H1 (cell line): ENCODE measurements at regions not wholly inside any gene's neighbourhood (a gene's known extent, or its start where the extent isn't known, plus 50 kb on each side); places are given as distances from the start of the nearest gene placed in this dataset.

Source experiments
- CTCF ChIA-PET: fragments of 300-600 bp; sonication (Branson Sonifier 250); formaldehyde crosslinking; loops from one replicate; lab custom pipeline; 2021; ENCODE audit not compliant: partially characterized antibody; lab: Charles Lee
- POLR2A ChIA-PET: fragments of 300-600 bp; sonication (Branson Sonifier 250); formaldehyde crosslinking; loops from one replicate; lab custom pipeline; 2021; ENCODE audit warnings: inconsistent platforms; ENCODE audit not compliant: partially characterized antibody; lab: Charles Lee
- DNase-seq, 2 experiments: peaks; one replicate each; pipeline versions ENCODE4 v3.0.0 to v3.0.0-alpha.2; 2010 to 2022; ENCODE audit warnings: low spot score in 2 of 2, low read depth in 1 of 2, mixed read lengths in 1 of 2
- FAIRE-seq: peaks from 2 replicates; lab custom pipeline; 2011; peaks lifted over from hg19 to GRCh38; lab: Jason Lieb, UNC
- H2AFZ ChIP-seq: 2 replicates; pipeline ENCODE4 v1.8.1; 2012; ENCODE audit warnings: low read length, inconsistent platforms
- H2AK5ac ChIP-seq: 2 replicates; pipeline ENCODE4 v1.6.1; 2013; ENCODE audit warnings: low read depth, low read length
- H2BK120ac ChIP-seq: replicated peaks from 2 replicates; pipeline ENCODE3; 2013; ENCODE audit warnings: low read depth, low read length, inconsistent platforms
- H2BK12ac ChIP-seq: 2 replicates; pipeline ENCODE4 v1.6.1; 2013; ENCODE audit warnings: low read depth, low read length
- H2BK15ac ChIP-seq: 2 replicates; pipeline ENCODE4 v1.6.1; 2013; ENCODE audit warnings: low read length
- H2BK20ac ChIP-seq: 2 replicates; pipeline ENCODE4 v1.6.1; 2013; ENCODE audit warnings: low read length
- H2BK5ac ChIP-seq: 2 replicates; pipeline ENCODE4 v1.6.1; 2013; ENCODE audit warnings: low read depth, low read length
- H3K14ac ChIP-seq: 2 replicates; pipeline ENCODE4 v1.6.1; 2013; ENCODE audit warnings: inconsistent platforms; ENCODE audit not compliant: insufficient read length
- H3K18ac ChIP-seq: 2 replicates; pipeline ENCODE4 v1.6.1; 2013; ENCODE audit warnings: low read length; ENCODE audit errors: extremely low read depth
- H3K23ac ChIP-seq: 2 replicates; pipeline ENCODE4 v1.6.1; 2013; ENCODE audit warnings: inconsistent platforms; ENCODE audit not compliant: insufficient read length
- H3K23me2 ChIP-seq: 2 replicates; pipeline ENCODE4 v1.6.1; 2013; ENCODE audit warnings: low read depth, low read length
- H3K27ac ChIP-seq: 2 replicates; pipeline ENCODE4 v1.6.1; 2011; ENCODE audit warnings: low read depth, low read length, inconsistent platforms
- H3K27me3 ChIP-seq, 4 experiments: replicated peaks in 1 of 4; 1 replicate in 1 of 4; 2 replicates in 3 of 4; pipeline versions ENCODE4 v1.6.1 to v1.8.1; 2011 to 2013; ENCODE audit warnings: low read length in 3 of 4, mild to moderate bottlenecking in 3 of 4, inconsistent platforms in 2 of 4, mixed read lengths in 2 of 4, moderate library complexity in 1 of 4; ENCODE audit not compliant: control insufficient read depth in 3 of 4, insufficient read depth in 3 of 4; ENCODE audit errors: extremely low read depth in 1 of 4
- H3K36me3 ChIP-seq, 4 experiments: 2 replicates each; pipeline versions ENCODE4 v1.6.1 to v1.8.1; 2011 to 2013; ENCODE audit warnings: mild to moderate bottlenecking in 4 of 4, low read length in 3 of 4, moderate library complexity in 2 of 4, control low read depth in 1 of 4, inconsistent platforms in 1 of 4; ENCODE audit not compliant: insufficient read depth in 4 of 4, control insufficient read depth in 2 of 4
- H3K4ac ChIP-seq: replicated peaks from 2 replicates; pipeline ENCODE3; 2013; ENCODE audit warnings: low read length, low read depth, mixed read lengths, inconsistent platforms; ENCODE audit not compliant: insufficient read length
- H3K4me1 ChIP-seq, 4 experiments: replicated peaks in 1 of 4; 1 replicate in 1 of 4; 2 replicates in 3 of 4; pipeline versions ENCODE4 v1.6.1 to v1.8.1; 2011 to 2013; ENCODE audit warnings: low read length in 3 of 4, inconsistent platforms in 2 of 4, mixed read lengths in 1 of 4; ENCODE audit not compliant: insufficient read depth in 4 of 4, control insufficient read depth in 3 of 4
- H3K4me2 ChIP-seq, 2 experiments: 2 replicates each; pipeline versions ENCODE4 v1.6.1 to v1.8.1; 2011 to 2013; ENCODE audit warnings: low read depth in 2 of 2, low read length in 2 of 2, control low read depth in 1 of 2, inconsistent platforms in 1 of 2, mild to moderate bottlenecking in 1 of 2; ENCODE audit not compliant: insufficient read depth in 1 of 2
- H3K4me3 ChIP-seq, 4 experiments: fragments of 200-600, 300-600 bp in 1 of 4; sonication (generic), shearing (Covaris generic), sonication (Bioruptor Twin) in 1 of 4; 2 replicates each; pipeline versions ENCODE4 v1.5.1 to v1.8.1; 2011 to 2016; ENCODE audit warnings: low read length in 4 of 4, low read depth in 3 of 4, control low read depth in 2 of 4, inconsistent platforms in 2 of 4, mild to moderate bottlenecking in 2 of 4, mixed read lengths in 1 of 4, moderate library complexity in 1 of 4; ENCODE audit not compliant: insufficient read depth in 2 of 4; ENCODE audit errors: extremely low read depth in 1 of 4
- H3K56ac ChIP-seq: replicated peaks from 2 replicates; pipeline ENCODE3; 2013; ENCODE audit warnings: low read depth, mild to moderate bottlenecking, mixed read lengths, low read length, inconsistent platforms; ENCODE audit not compliant: insufficient read length
- H3K79me1 ChIP-seq: 2 replicates; pipeline ENCODE4 v1.6.1; 2013; ENCODE audit warnings: low read depth, low read length, control low read depth
- H3K79me2 ChIP-seq, 2 experiments: 2 replicates each; pipeline versions ENCODE4 v1.6.1 to v1.8.1; 2012 to 2013; ENCODE audit warnings: low read length in 2 of 2, mild to moderate bottlenecking in 2 of 2, inconsistent platforms in 1 of 2; ENCODE audit not compliant: insufficient read depth in 2 of 2, control insufficient read depth in 1 of 2
- H3K9ac ChIP-seq, 4 experiments: replicated peaks in 1 of 4; 1 replicate in 1 of 4; 2 replicates in 3 of 4; pipeline versions ENCODE4 v1.6.1 to v1.8.1; 2011 to 2013; ENCODE audit warnings: low read depth in 3 of 4, low read length in 3 of 4, control low read depth in 2 of 4, mild to moderate bottlenecking in 2 of 4, moderate library complexity in 2 of 4, inconsistent platforms in 1 of 4; ENCODE audit errors: extremely low read depth in 1 of 4
- H3K9me3 ChIP-seq, 2 experiments: 2 replicates each; pipeline versions ENCODE4 v1.6.1 to v1.8.1; 2012 to 2013; ENCODE audit warnings: mild to moderate bottlenecking in 2 of 2, moderate library complexity in 2 of 2, control low read depth in 1 of 2, inconsistent platforms in 1 of 2, low read depth in 1 of 2, low read length in 1 of 2, mixed read lengths in 1 of 2; ENCODE audit not compliant: insufficient read depth in 2 of 2
- H4K20me1 ChIP-seq, 2 experiments: replicated peaks in 1 of 2; 2 replicates each; pipeline versions ENCODE3 to v1.8.1; 2011 to 2013; ENCODE audit warnings: inconsistent platforms in 2 of 2, low read length in 2 of 2, mild to moderate bottlenecking in 1 of 2; ENCODE audit not compliant: insufficient read depth in 2 of 2, control insufficient read depth in 1 of 2
- H4K5ac ChIP-seq: 2 replicates; pipeline ENCODE4 v1.6.1; 2013; ENCODE audit warnings: low read length, low read depth, mixed read lengths, inconsistent platforms; ENCODE audit not compliant: insufficient read length
- H4K8ac ChIP-seq: 2 replicates; pipeline ENCODE4 v1.8.0; 2013; ENCODE audit warnings: mild to moderate bottlenecking, moderate library complexity, low read length, inconsistent platforms; ENCODE audit not compliant: insufficient read depth; ENCODE audit errors: extremely low read depth
- H4K91ac ChIP-seq: replicated peaks from 2 replicates; pipeline ENCODE3; 2013; ENCODE audit warnings: low read length, mixed read lengths, inconsistent platforms; ENCODE audit not compliant: insufficient read length
- CHD1 ChIP-seq: IDR thresholded peaks from 2 replicates; pipeline ENCODE4 v1.6.1; 2012; ENCODE audit warnings: low read depth, low read length, improper control_type of control experiment
- SP1 ChIP-seq: IDR thresholded peaks from 2 replicates; pipeline ENCODE4 v1.6.1; 2011; ENCODE audit warnings: low read depth, low read length
- ZNF274 ChIP-seq: IDR thresholded peaks from 2 replicates; pipeline ENCODE4 v1.7.0; 2012; ENCODE audit warnings: low read length, borderline replicate concordance; ENCODE audit errors: extremely low read depth
- WGBS, 2 experiments: shearing (Covaris generic) in 1 of 2; methylation state at CpG; one replicate each; pipeline versions ENCODE4 v1.1.6 to v1.1.7; 2013 to 2015; ENCODE audit warnings: low lambda C conversion rate in 2 of 2, mixed read lengths in 2 of 2, inconsistent platforms in 1 of 2, low coverage in 1 of 2, missing lambda C conversion rate in 1 of 2; ENCODE audit not compliant: insufficient replicate concordance in 2 of 2, insufficient coverage in 1 of 2, insufficient read length in 1 of 2; ENCODE audit errors: extremely low coverage in 1 of 2, missing lambda C conversion rate in 1 of 2; 5-methylcytosine and 5-hydroxymethylcytosine counted together

DNA sequence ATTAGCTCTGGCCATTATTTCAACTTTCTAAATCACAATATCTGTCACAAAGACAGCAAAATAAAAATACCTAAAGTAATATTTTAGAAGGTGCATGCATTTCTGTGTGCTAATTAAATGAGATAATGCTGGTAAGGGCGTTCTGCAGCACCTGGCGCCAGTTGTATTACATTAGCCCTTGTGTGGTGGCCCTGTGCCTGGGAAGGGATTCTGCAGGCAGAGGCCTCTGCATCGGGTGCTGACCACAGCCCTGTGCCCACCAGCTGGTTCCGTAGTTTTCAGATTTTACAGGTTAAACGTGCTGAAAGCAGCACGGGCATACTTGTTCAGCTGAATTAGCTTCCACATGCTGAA is 157.7 kb upstream of the PRKCQ start:
- TF ChIP-seq ZNF274 (no peak), SP1 (no peak), CHD1 (no peak)
- TF ChIP-seq, all 59 proteins: peak for 0
- Histone ChIP-seq H2AFZ (0 out of 2 replicates have a peak overlapping the region, but pooled peaks have one; percentile 45), H2BK12ac (peak overlapping the region; percentile 80; the same call in 1 of the 2 replicates), H3K4me3 (no peak overlapping the region), H3K4me2 (peak overlapping the region; percentile 11 to 34; a peak in 2 of 4 replicates), H3K27me3 (no peaks in the 10 kb centered on the region), H3K23ac (no peak overlapping the region), H3K4ac (no peak overlapping the region), H2BK20ac (peak overlapping the region; percentile 27; the same call in 1 of the 2 replicates), H4K5ac (no peak overlapping the region), H3K9ac (no peak overlapping the region), H2BK5ac (peak overlapping the region; percentile 27; the same call in 1 of the 2 replicates), H3K36me3 (no peaks in the 10 kb centered on the region), H3K9me3 (no peaks in the 10 kb centered on the region), H3K14ac (no peak overlapping the region), H2BK120ac (peak overlapping the region; percentile 57), H3K18ac (no peak overlapping the region), H4K8ac (no peak overlapping the region), H4K20me1 (no peaks in the 10 kb centered on the region), H3K23me2 (no peaks in the 10 kb centered on the region; the same call in 1 of the 2 replicates), H3K56ac (no peak overlapping the region), H2BK15ac (peak overlapping the region; percentile 6; the same call in 1 of the 2 replicates), H3K79me2 (no peaks in the 10 kb centered on the region), H4K91ac (peak overlapping the region; percentile 36), H3K79me1 (no peaks in the 10 kb centered on the region), H2AK5ac (no peak overlapping the region), H3K27ac (no peak overlapping the region), H3K4me1 (peaks cover 4 to 19% (median 14%) of the 10 kb centered on the region in 4 experiments)
- ChIA-PET CTCF (interaction anchor here (0.8 to 2.6 kb wide), 8 partner anchors 8 to 441 kb away, joined by 3 to 7 read pairs (median 4); no protein-coding TSS in a partner anchor), POLR2A (interaction anchor here (0.9 kb wide), 1 partner anchor 57 kb away, joined by 3 read pairs; no protein-coding TSS in a partner anchor)
- 70% methylated on average over 6 of the region's 6 CpGs; no CpG with 5 or more reads in 1 of the 2 experiments for WGBS, 2 experiments
- DNase-seq = no peak
- no peak for FAIRE-seq
